ENCODE measurements at regions not wholly inside any gene's neighbourhood (a gene's known extent, or its start where the extent isn't known, plus 50 kb on each side); places are given as distances from the start of the nearest gene placed in this dataset.
"Not testable (repeated sequence)": the region's sequence is repeated elsewhere in the genome, so short reads cannot be mapped to it uniquely, and the experiment has no call there.

DNA sequence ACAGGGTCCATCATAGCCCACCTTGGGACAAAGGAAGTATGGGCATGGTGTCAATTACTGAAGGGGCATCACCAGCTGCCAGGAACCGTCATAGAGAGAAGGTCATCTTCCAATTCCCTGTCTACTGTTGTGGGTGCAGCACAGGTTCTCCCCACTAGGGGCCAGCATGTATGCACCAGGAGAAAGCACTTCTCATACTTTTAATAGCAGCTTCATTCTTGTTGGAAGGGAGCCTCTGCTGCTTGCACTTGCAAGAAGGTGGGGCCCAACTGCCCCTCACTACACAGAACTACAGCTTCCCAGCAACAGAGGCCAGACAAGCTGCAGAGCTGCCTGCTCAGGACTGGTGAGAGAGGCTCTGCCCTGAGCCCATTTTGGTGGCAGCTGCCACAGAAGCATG lies 182.2 kb downstream of the SPIN4 start:
- TF ChIP-seq, protein P1, sequence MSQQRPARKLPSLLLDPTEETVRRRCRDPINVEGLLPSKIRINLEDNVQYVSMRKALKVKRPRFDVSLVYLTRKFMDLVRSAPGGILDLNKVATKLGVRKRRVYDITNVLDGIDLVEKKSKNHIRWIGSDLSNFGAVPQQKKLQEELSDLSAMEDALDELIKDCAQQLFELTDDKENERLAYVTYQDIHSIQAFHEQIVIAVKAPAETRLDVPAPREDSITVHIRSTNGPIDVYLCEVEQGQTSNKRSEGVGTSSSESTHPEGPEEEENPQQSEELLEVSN (IDR thresholded peaks at IDR 0.05; ENCODE audit: borderline replicate concordance, low read depth) = not testable (repeated sequence)
- not testable (repeated sequence) for TF ChIP-seq POLR2A (IDR thresholded peaks at IDR 0.05; ENCODE audit: low read length); NPAS2 (CRISPR knock-in tag; IDR thresholded peaks at IDR 0.05; ENCODE audit: borderline replicate concordance); MAFK (IDR thresholded peaks at IDR 0.05; ENCODE audit: partially characterized antibody); TP53 (CRISPR knock-in tag; IDR thresholded peaks at IDR 0.05)
- TF ChIP-seq, protein P2, sequence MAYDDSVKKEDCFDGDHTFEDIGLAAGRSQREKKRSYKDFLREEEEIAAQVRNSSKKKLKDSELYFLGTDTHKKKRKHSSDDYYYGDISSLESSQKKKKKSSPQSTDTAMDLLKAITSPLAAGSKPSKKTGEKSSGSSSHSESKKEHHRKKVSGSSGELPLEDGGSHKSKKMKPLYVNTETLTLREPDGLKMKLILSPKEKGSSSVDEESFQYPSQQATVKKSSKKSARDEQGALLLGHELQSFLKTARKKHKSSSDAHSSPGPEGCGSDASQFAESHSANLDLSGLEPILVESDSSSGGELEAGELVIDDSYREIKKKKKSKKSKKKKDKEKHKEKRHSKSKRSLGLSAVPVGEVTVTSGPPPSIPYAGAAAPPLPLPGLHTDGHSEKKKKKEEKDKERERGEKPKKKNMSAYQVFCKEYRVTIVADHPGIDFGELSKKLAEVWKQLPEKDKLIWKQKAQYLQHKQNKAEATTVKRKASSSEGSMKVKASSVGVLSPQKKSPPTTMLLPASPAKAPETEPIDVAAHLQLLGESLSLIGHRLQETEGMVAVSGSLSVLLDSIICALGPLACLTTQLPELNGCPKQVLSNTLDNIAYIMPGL (CRISPR knock-in tag; IDR thresholded peaks at IDR 0.05; ENCODE audit: borderline replicate concordance) = not testable (repeated sequence)
- TF ChIP-seq, protein P3, sequence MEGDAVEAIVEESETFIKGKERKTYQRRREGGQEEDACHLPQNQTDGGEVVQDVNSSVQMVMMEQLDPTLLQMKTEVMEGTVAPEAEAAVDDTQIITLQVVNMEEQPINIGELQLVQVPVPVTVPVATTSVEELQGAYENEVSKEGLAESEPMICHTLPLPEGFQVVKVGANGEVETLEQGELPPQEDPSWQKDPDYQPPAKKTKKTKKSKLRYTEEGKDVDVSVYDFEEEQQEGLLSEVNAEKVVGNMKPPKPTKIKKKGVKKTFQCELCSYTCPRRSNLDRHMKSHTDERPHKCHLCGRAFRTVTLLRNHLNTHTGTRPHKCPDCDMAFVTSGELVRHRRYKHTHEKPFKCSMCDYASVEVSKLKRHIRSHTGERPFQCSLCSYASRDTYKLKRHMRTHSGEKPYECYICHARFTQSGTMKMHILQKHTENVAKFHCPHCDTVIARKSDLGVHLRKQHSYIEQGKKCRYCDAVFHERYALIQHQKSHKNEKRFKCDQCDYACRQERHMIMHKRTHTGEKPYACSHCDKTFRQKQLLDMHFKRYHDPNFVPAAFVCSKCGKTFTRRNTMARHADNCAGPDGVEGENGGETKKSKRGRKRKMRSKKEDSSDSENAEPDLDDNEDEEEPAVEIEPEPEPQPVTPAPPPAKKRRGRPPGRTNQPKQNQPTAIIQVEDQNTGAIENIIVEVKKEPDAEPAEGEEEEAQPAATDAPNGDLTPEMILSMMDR (IDR thresholded peaks at IDR 0.05) = not testable (repeated sequence)
- TF ChIP-seq, protein P4, sequence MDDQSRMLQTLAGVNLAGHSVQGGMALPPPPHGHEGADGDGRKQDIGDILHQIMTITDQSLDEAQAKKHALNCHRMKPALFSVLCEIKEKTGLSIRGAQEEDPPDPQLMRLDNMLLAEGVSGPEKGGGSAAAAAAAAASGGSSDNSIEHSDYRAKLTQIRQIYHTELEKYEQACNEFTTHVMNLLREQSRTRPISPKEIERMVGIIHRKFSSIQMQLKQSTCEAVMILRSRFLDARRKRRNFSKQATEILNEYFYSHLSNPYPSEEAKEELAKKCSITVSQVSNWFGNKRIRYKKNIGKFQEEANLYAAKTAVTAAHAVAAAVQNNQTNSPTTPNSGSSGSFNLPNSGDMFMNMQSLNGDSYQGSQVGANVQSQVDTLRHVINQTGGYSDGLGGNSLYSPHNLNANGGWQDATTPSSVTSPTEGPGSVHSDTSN (IDR thresholded peaks at IDR 0.05) = not testable (repeated sequence)

Measured in A549 (cell line).